Heart left ventricle (tissue), 13 donors: ENCODE measurements at regions not wholly inside any gene's neighbourhood (a gene's known extent, or its start where the extent isn't known, plus 50 kb on each side); places are given as distances from the start of the nearest gene placed in this dataset.

ENCODE experiments used
- CTCF ChIP-seq, 12 donors: fragments of 200-600 bp; sonication (generic) in 4 of 12; IDR thresholded peaks; one replicate each; pipeline versions ENCODE4 v1.5.0 to v1.8.0; 2018 to 2022; ENCODE audit warnings: antibody characterized with exemption in 12 of 12, mild to moderate bottlenecking in 5 of 12
- POLR2A ChIP-seq, 2 donors: fragments of 450-650 bp; IDR thresholded peaks; one replicate each; pipeline ENCODE4 v1.6.1; 2017; ENCODE audit warnings: antibody characterized with exemption in 2 of 2, mild to moderate bottlenecking in 2 of 2, moderate library complexity in 2 of 2
- donor health status: ischemic (EF 13 %, LVEDD 7.1; RV severe dilation, severe dysfunction).
- donor health status: DM: no; HTN: yes; CAD: no.
- donor health status: DM: no; HTN: no; CAD: no.
- donor health status: ischemic (EF 25% LVEDD 6.9; RV normal size, moderate dysfunction).
- donor health status: ischemic (EF 25% LVEDD 5.7; RV mildly dilated, moderate dysfunction).
- donor health status: ischemic (EF 35%, LVEDD 5.7; RV mildly dilated, moderate dysfunction).
- donor health status: nonischemic (EF 11% LVEDD 7.7; RV severe dilation, severe dysfunction).
- donor health status: DM: yes; HTN: yes; CAD: no.
- donor health status: PGD.
- donor health status: ischemic (EF 29% LVEDD 5.4; RV normal size, mild dysfunction).
- donor health status: nonischemic (EF 23%, LVEDD 6.1; RV moderate dilation, normal function).

- TF ChIP-seq CTCF (IDR thresholded peaks at IDR 0.05) (no peak), POLR2A (IDR thresholded peaks at IDR 0.05) (no peak)
These were observed 754.8 kb upstream of the ADAMTS5 start for GRCh38 chr21:27721675-27722074.
